ENCODE measurements at regions not wholly inside any gene's neighbourhood (a gene's known extent, or its start where the extent isn't known, plus 50 kb on each side); places are given as distances from the start of the nearest gene placed in this dataset.

DNA sequence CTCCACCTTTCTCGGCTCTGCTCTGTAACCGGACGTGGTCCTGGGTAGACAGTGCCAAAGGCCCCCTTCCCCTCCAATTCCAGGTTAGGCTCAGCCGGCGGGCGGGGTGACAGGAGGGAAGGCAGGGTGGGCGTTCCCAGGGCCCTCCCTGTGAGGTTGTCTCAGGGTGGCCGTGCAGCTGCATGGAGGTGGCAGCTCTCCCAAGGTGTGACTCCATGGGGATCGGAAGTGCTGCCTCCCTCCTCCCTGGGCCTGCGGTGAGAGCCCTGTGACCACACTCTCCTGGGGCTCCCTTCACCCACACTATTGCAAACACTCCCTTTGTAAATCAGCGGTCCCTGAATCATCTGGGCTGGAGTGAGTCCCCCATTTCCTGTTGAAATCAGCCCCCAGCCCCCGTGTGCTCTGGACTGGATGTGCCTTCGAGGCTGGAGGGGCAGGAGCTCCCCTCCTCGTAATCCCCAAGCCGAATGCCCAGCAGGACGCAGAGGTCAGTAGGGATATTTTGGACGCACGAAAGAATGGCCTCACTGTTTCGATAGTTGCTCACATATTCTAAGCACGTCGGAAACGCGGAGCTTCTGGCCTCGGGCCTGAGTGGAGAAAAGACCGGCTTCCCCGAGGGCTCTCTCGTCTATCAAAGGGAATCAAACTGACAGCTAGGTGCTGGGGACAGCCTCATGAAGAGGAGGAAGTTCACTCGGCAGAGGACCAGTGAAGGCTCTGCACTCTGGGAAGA, 107.6 kb upstream of the COL5A1 start:
- TF ChIP-seq, protein P1, sequence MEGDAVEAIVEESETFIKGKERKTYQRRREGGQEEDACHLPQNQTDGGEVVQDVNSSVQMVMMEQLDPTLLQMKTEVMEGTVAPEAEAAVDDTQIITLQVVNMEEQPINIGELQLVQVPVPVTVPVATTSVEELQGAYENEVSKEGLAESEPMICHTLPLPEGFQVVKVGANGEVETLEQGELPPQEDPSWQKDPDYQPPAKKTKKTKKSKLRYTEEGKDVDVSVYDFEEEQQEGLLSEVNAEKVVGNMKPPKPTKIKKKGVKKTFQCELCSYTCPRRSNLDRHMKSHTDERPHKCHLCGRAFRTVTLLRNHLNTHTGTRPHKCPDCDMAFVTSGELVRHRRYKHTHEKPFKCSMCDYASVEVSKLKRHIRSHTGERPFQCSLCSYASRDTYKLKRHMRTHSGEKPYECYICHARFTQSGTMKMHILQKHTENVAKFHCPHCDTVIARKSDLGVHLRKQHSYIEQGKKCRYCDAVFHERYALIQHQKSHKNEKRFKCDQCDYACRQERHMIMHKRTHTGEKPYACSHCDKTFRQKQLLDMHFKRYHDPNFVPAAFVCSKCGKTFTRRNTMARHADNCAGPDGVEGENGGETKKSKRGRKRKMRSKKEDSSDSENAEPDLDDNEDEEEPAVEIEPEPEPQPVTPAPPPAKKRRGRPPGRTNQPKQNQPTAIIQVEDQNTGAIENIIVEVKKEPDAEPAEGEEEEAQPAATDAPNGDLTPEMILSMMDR (IDR thresholded peaks at IDR 0.05 in 4 of 5, conservative IDR thresholded peaks at IDR 0.05 in 1 of 5): no peak
- no peak for TF ChIP-seq POLR2A (IDR thresholded peaks at IDR 0.05)

All from gastrocnemius medialis (tissue), 4 donors.